H9 (cell line): ENCODE measurements at regions not wholly inside any gene's neighbourhood (a gene's known extent, or its start where the extent isn't known, plus 50 kb on each side); places are given as distances from the start of the nearest gene placed in this dataset.

ENCODE experiments used
- DNase-seq: peaks from one replicate; pipeline ENCODE4 v3.0.0-alpha.2; 2017
- H2AFZ ChIP-seq: one replicate; pipeline ENCODE4 v1.6.1; 2013; ENCODE audit warnings: mild to moderate bottlenecking, low read length, control low read depth, moderate library complexity
- H2AK5ac ChIP-seq: 2 replicates; pipeline ENCODE4 v1.6.1; 2013; ENCODE audit warnings: low read length, control low read depth, mixed read lengths; ENCODE audit not compliant: insufficient read length
- H2BK120ac ChIP-seq: one replicate; pipeline ENCODE4 v1.6.1; 2013; ENCODE audit warnings: low read depth, mild to moderate bottlenecking, low read length, control low read depth, inconsistent platforms; ENCODE audit not compliant: poor library complexity, severe bottlenecking
- H2BK12ac ChIP-seq: 2 replicates; pipeline ENCODE4 v1.6.1; 2013; ENCODE audit warnings: low read length, control low read depth, mixed read lengths, low read depth; ENCODE audit not compliant: insufficient read length
- H2BK15ac ChIP-seq: 2 replicates; pipeline ENCODE4 v1.6.1; 2013; ENCODE audit warnings: low read depth, low read length, control low read depth
- H2BK20ac ChIP-seq: one replicate; pipeline ENCODE4 v1.6.1; 2013; ENCODE audit warnings: low read depth, mild to moderate bottlenecking, low read length, control low read depth, inconsistent platforms; ENCODE audit not compliant: poor library complexity, severe bottlenecking
- H2BK5ac ChIP-seq: 2 replicates; pipeline ENCODE4 v1.6.1; 2013; ENCODE audit warnings: low read length, control low read depth, mixed read lengths; ENCODE audit not compliant: insufficient read length
- H3K14ac ChIP-seq: 2 replicates; pipeline ENCODE4 v1.6.1; 2013; ENCODE audit warnings: low read length, control low read depth; ENCODE audit not compliant: insufficient read depth
- H3K18ac ChIP-seq: 2 replicates; pipeline ENCODE4 v1.6.1; 2013; ENCODE audit warnings: low read depth, mild to moderate bottlenecking, mixed read lengths, low read length, control low read depth; ENCODE audit not compliant: insufficient read length
- H3K23ac ChIP-seq: 2 replicates; pipeline ENCODE4 v1.6.1; 2013; ENCODE audit warnings: low read length, control low read depth, mixed read lengths, low read depth; ENCODE audit not compliant: insufficient read length
- H3K23me2 ChIP-seq: 2 replicates; pipeline ENCODE4 v1.6.1; 2013; ENCODE audit warnings: low read depth, mild to moderate bottlenecking, mixed read lengths, low read length, control low read depth; ENCODE audit not compliant: insufficient read length, poor library complexity, severe bottlenecking
- H3K27ac ChIP-seq: 2 replicates; pipeline ENCODE4 v1.5.1; 2013; ENCODE audit warnings: low read length, control low read depth, mixed read lengths, low read depth; ENCODE audit not compliant: insufficient read length
- H3K27me3 ChIP-seq: 2 replicates; pipeline ENCODE4 v1.6.1; 2013; ENCODE audit warnings: low read length, control low read depth, inconsistent platforms; ENCODE audit not compliant: insufficient read depth
- H3K4ac ChIP-seq: 2 replicates; pipeline ENCODE4 v1.6.1; 2013; ENCODE audit warnings: low read depth, mild to moderate bottlenecking, control low read depth, inconsistent platforms, low read length, moderate library complexity
- H3K4me1 ChIP-seq: 2 replicates; pipeline ENCODE4 v1.6.1; 2013; ENCODE audit warnings: low read length, control low read depth, inconsistent platforms; ENCODE audit not compliant: insufficient read depth
- H3K4me2 ChIP-seq: 2 replicates; pipeline ENCODE4 v1.6.1; 2013; ENCODE audit warnings: low read length, control low read depth, mixed read lengths; ENCODE audit not compliant: insufficient read length, insufficient read depth
- H3K56ac ChIP-seq: 2 replicates; pipeline ENCODE4 v1.6.1; 2013; ENCODE audit warnings: low read depth, mild to moderate bottlenecking, mixed read lengths, low read length, control low read depth; ENCODE audit not compliant: insufficient read length
- H3K79me1 ChIP-seq: 2 replicates; pipeline ENCODE4 v1.6.1; 2013; ENCODE audit warnings: low read depth, mild to moderate bottlenecking, moderate library complexity, low read length, control low read depth, inconsistent platforms; ENCODE audit not compliant: insufficient read depth, poor library complexity, severe bottlenecking
- H3K79me2 ChIP-seq: 2 replicates; pipeline ENCODE4 v1.6.1; 2013; ENCODE audit warnings: low read length, control low read depth, inconsistent platforms; ENCODE audit not compliant: insufficient read depth
- H3K9ac ChIP-seq: 2 replicates; pipeline ENCODE4 v1.6.1; 2013; ENCODE audit warnings: low read length, control low read depth, mixed read lengths; ENCODE audit not compliant: insufficient read length; ENCODE audit errors: extremely low read depth
- H3K9me3 ChIP-seq: one replicate; pipeline ENCODE4 v1.6.1; 2013; ENCODE audit warnings: low read depth, low read length, inconsistent platforms; ENCODE audit not compliant: control insufficient read depth
- H3T11ph ChIP-seq: one replicate; pipeline ENCODE4 v1.6.1; 2013; ENCODE audit warnings: mild to moderate bottlenecking, low read length, control low read depth, inconsistent platforms
- H4K20me1 ChIP-seq: one replicate; pipeline ENCODE4 v1.6.1; 2013; ENCODE audit not compliant: control insufficient read depth, insufficient read length, insufficient read depth
- H4K5ac ChIP-seq: 2 replicates; pipeline ENCODE4 v1.6.1; 2013; ENCODE audit warnings: low read depth, mild to moderate bottlenecking, mixed read lengths, low read length, control low read depth; ENCODE audit not compliant: insufficient read length
- H4K8ac ChIP-seq: replicated peaks from 2 replicates; pipeline ENCODE4 v1.6.1; 2013; ENCODE audit warnings: low read length, control low read depth, mixed read lengths, low read depth; ENCODE audit not compliant: insufficient read length
- H4K91ac ChIP-seq: 2 replicates; pipeline ENCODE4 v1.6.1; 2013; ENCODE audit warnings: low read depth, mild to moderate bottlenecking, moderate library complexity, mixed read lengths, low read length, control low read depth; ENCODE audit not compliant: insufficient read length
- H3K27ac Mint-ChIP-seq, 3 experiments: 2 replicates in 2 of 3; 3 replicates in 1 of 3; pipeline ENCODE4 v1.8.0; 2020 to 2021; ENCODE audit warnings: mixed read lengths in 3 of 3, mild to moderate bottlenecking in 1 of 3, moderate library complexity in 1 of 3
- H3K27me3 Mint-ChIP-seq: 2 replicates; pipeline ENCODE4 v1.8.0; 2021; ENCODE audit warnings: low read depth, mild to moderate bottlenecking, moderate library complexity, mixed read lengths
- H3K36me3 Mint-ChIP-seq, 3 experiments: 2 replicates in 2 of 3; 3 replicates in 1 of 3; pipeline ENCODE4 v1.8.0; 2020 to 2021; ENCODE audit warnings: low read depth in 3 of 3, mixed read lengths in 3 of 3; ENCODE audit not compliant: insufficient read depth in 1 of 3
- H3K4me1 Mint-ChIP-seq, 2 experiments: 2 replicates each; pipeline ENCODE4 v1.8.0; 2020; ENCODE audit warnings: mixed read lengths in 2 of 2
- H3K4me3 Mint-ChIP-seq, 2 experiments: 2 replicates in 1 of 2; 3 replicates in 1 of 2; pipeline ENCODE4 v1.8.0; 2020 to 2021; ENCODE audit warnings: mild to moderate bottlenecking in 2 of 2, mixed read lengths in 2 of 2, moderate library complexity in 1 of 2
- H3K9me3 Mint-ChIP-seq, 2 experiments: 2 replicates in 1 of 2; 3 replicates in 1 of 2; pipeline ENCODE4 v1.8.0; 2020; ENCODE audit warnings: mild to moderate bottlenecking in 2 of 2, mixed read lengths in 2 of 2, moderate library complexity in 1 of 2
- CTCF ChIP-seq: fragments of 200-600 bp; sonication (generic); conservative IDR thresholded peaks from 3 replicates; pipeline ENCODE4 v1.8.0; 2021; ENCODE audit warnings: antibody characterized with exemption, mild to moderate bottlenecking
- WGBS: extraction: QIAGEN DNeasy Blood & Tissue Kit; methylation state at CpG from one replicate; pipeline ENCODE4 v1.1.7; 2013; ENCODE audit warnings: missing lambda C conversion rate, low lambda C conversion rate, mixed read lengths; ENCODE audit not compliant: insufficient read length; ENCODE audit errors: extremely low coverage; 5-methylcytosine and 5-hydroxymethylcytosine counted together

GRCh38 chr10:129398711-129399141, 68.3 kb upstream of the MGMT start:
- no peaks in the 10 kb centered on the region for H3K27me3 ChIP-seq
- no peak overlapping the region for H2BK15ac ChIP-seq
- H3K36me3 Mint-ChIP-seq = no peaks in the 10 kb centered on the region
- peaks cover 2% of the 10 kb centered on the region; the same call in 1 of the 2 replicates for H3K27me3 Mint-ChIP-seq
- no peak overlapping the region for H4K5ac ChIP-seq
- H3K4me3 Mint-ChIP-seq = no peak overlapping the region
- no peaks in the 10 kb centered on the region for H3K9me3 ChIP-seq
- H2BK5ac ChIP-seq = no peak overlapping the region
- no peak overlapping the region for H3K27ac ChIP-seq
- no peak overlapping the region for H3K14ac ChIP-seq
- H3K79me2 ChIP-seq = no peaks in the 10 kb centered on the region
- H2AFZ ChIP-seq = no peak overlapping the region
- H3K56ac ChIP-seq = no peak overlapping the region
- no peaks in the 10 kb centered on the region for H3K9me3 Mint-ChIP-seq
- no peak for TF ChIP-seq CTCF
- no peak overlapping the region for H3K27ac Mint-ChIP-seq
- no peak overlapping the region for H2BK12ac ChIP-seq
- H3T11ph ChIP-seq = no peak overlapping the region
- no peak overlapping the region for H3K9ac ChIP-seq
- H2BK120ac ChIP-seq = no peak overlapping the region
- WGBS = no CpG with 5 or more reads among the region's 2 CpGs
- H3K23me2 ChIP-seq = no peaks in the 10 kb centered on the region
- no peak overlapping the region for H3K4ac ChIP-seq
- H3K4me1 ChIP-seq = no peaks in the 10 kb centered on the region
- no peak for DNase-seq
- H4K91ac ChIP-seq = no peak overlapping the region
- no peak overlapping the region for H2AK5ac ChIP-seq
- no peak overlapping the region for H3K4me2 ChIP-seq
- H3K18ac ChIP-seq = no peak overlapping the region
- H3K23ac ChIP-seq = no peak overlapping the region
- H3K4me1 Mint-ChIP-seq = peaks cover 8 to 13% of the 10 kb centered on the region in 2 experiments
- no peaks in the 10 kb centered on the region for H4K20me1 ChIP-seq
- H2BK20ac ChIP-seq = no peak overlapping the region
- H4K8ac ChIP-seq = no peak overlapping the region
- H3K79me1 ChIP-seq = no peaks in the 10 kb centered on the region
